ENCODE measurements at regions not wholly inside any gene's neighbourhood (a gene's known extent, or its start where the extent isn't known, plus 50 kb on each side); places are given as distances from the start of the nearest gene placed in this dataset.

GRCh38 chr6:18584372-18584771 is 197.2 kb downstream of the RNF144B start:
- Histone ChIP-seq H3K4me2 (ENCODE audit: control insufficient read depth, insufficient read depth) (no peak overlapping the region), H2AFZ (ENCODE audit: control insufficient read depth, low read depth, low read length) (no peak overlapping the region), H3K9me3 (replicated peaks; ENCODE audit: control insufficient read depth, insufficient read depth, low read length) (no peaks in the 10 kb centered on the region), H3K79me2 (ENCODE audit: control insufficient read depth, insufficient read depth, low read length) (no peaks in the 10 kb centered on the region), H3K4me3 (no peak overlapping the region), H4K20me1 (ENCODE audit: control insufficient read depth, insufficient read depth) (no peaks in the 10 kb centered on the region), H3K9ac (ENCODE audit: control insufficient read depth, insufficient read depth, low read length) (no peak overlapping the region), H3K27ac (ENCODE audit: control insufficient read depth, insufficient read depth) (no peak overlapping the region), H3K27me3 (replicated peaks in 1 of 2; ENCODE audit: control insufficient read depth in 2 of 2, insufficient read depth in 2 of 2, low read length in 1 of 2) (no peaks in the 10 kb centered on the region; a peak in 2 of 4 replicates), H3K4me1 (ENCODE audit: control insufficient read depth, insufficient read depth, low read length) (no peaks in the 10 kb centered on the region), H3K36me3 (ENCODE audit: control insufficient read depth in 2 of 2, insufficient read depth in 2 of 2, low read length in 1 of 2) (no peaks in the 10 kb centered on the region)
- no peak for FAIRE-seq
- in situ Hi-C loops (cut with MboI) (no loop called here), intact Hi-C loops (cut with micrococcal nuclease; ENCODE audit: unreplicated experiment) (no loop called here)
- DNase-seq (ENCODE audit: low read depth, low spot score) = no peak
- TF ChIP-seq, protein P1, sequence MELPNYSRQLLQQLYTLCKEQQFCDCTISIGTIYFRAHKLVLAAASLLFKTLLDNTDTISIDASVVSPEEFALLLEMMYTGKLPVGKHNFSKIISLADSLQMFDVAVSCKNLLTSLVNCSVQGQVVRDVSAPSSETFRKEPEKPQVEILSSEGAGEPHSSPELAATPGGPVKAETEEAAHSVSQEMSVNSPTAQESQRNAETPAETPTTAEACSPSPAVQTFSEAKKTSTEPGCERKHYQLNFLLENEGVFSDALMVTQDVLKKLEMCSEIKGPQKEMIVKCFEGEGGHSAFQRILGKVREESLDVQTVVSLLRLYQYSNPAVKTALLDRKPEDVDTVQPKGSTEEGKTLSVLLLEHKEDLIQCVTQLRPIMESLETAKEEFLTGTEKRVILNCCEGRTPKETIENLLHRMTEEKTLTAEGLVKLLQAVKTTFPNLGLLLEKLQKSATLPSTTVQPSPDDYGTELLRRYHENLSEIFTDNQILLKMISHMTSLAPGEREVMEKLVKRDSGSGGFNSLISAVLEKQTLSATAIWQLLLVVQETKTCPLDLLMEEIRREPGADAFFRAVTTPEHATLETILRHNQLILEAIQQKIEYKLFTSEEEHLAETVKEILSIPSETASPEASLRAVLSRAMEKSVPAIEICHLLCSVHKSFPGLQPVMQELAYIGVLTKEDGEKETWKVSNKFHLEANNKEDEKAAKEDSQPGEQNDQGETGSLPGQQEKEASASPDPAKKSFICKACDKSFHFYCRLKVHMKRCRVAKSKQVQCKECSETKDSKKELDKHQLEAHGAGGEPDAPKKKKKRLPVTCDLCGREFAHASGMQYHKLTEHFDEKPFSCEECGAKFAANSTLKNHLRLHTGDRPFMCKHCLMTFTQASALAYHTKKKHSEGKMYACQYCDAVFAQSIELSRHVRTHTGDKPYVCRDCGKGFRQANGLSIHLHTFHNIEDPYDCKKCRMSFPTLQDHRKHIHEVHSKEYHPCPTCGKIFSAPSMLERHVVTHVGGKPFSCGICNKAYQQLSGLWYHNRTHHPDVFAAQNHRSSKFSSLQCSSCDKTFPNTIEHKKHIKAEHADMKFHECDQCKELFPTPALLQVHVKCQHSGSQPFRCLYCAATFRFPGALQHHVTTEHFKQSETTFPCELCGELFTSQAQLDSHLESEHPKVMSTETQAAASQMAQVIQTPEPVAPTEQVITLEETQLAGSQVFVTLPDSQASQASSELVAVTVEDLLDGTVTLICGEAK (IDR thresholded peaks at IDR 0.05; ENCODE audit: borderline replicate concordance) = peak; percentile 82; the same call in 1 of the 2 replicates
- TF ChIP-seq SPI1 (IDR thresholded peaks at IDR 0.05; ENCODE audit: borderline replicate concordance, insufficient read depth, low read depth, low read length) = no peak
- no peak for TF ChIP-seq MEF2B (IDR thresholded peaks at IDR 0.05; ENCODE audit: partially characterized antibody, poor library complexity, severe bottlenecking)
- TF ChIP-seq NR2F1 (conservative IDR thresholded peaks at IDR 0.05) = no peak
- no TSS peak for BruUV-seq (replicated peaks)
- ChIA-PET POLR2A (no interaction called here), CTCF (interaction anchor here (1.8 kb wide), 1 partner anchor 12 kb away, joined by 6 read pairs; no protein-coding TSS in a partner anchor), SMC1A (ENCODE audit: uncharacterized antibody, unreplicated experiment) (no interaction called here), RAD21 (ENCODE audit: unreplicated experiment) (no interaction called here)
- WGBS (ENCODE audit: insufficient coverage, insufficient replicate concordance, low lambda C conversion rate, missing lambda C conversion rate) = 20% methylated on average over 4 of the region's 4 CpGs
- ATAC-seq = no peak

All from GM12878 (cell line).